ENCODE measurements at regions not wholly inside any gene's neighbourhood (a gene's known extent, or its start where the extent isn't known, plus 50 kb on each side); places are given as distances from the start of the nearest gene placed in this dataset.

DNA sequence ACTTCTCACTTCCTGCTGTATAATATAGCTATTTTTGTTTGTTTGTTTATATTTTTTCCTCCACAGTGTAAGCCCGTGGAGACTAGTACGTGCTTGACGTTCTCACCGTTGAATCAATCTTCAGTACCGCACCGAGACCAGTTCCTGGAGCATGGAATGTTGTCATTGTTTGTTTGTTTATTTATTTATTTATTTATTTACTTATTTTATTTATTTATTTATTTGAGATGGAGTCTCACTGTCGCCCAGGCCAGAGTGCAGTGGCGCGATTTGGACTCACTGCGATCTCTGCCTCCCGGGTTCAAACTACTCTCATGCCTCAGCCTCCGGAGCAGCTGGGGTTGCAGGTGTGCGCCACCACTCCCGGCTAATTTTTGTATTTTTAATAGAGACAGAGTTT lies 506.6 kb upstream of the TMEM132C start:
- H3K27me3 Mint-ChIP-seq: no peaks in the 10 kb centered on the region
- H3K36me3 Mint-ChIP-seq (ENCODE audit: insufficient read depth): peaks cover 2% of the 10 kb centered on the region
- peaks cover 21% of the 10 kb centered on the region for H3K9me3 Mint-ChIP-seq (ENCODE audit: low read depth)
- H3K4me1 Mint-ChIP-seq (ENCODE audit: low read depth): no peaks in the 10 kb centered on the region
- no peak overlapping the region for H3K27ac Mint-ChIP-seq
- no peak overlapping the region for H3K4me3 Mint-ChIP-seq (ENCODE audit: low read depth)
- TF ChIP-seq, protein P1, sequence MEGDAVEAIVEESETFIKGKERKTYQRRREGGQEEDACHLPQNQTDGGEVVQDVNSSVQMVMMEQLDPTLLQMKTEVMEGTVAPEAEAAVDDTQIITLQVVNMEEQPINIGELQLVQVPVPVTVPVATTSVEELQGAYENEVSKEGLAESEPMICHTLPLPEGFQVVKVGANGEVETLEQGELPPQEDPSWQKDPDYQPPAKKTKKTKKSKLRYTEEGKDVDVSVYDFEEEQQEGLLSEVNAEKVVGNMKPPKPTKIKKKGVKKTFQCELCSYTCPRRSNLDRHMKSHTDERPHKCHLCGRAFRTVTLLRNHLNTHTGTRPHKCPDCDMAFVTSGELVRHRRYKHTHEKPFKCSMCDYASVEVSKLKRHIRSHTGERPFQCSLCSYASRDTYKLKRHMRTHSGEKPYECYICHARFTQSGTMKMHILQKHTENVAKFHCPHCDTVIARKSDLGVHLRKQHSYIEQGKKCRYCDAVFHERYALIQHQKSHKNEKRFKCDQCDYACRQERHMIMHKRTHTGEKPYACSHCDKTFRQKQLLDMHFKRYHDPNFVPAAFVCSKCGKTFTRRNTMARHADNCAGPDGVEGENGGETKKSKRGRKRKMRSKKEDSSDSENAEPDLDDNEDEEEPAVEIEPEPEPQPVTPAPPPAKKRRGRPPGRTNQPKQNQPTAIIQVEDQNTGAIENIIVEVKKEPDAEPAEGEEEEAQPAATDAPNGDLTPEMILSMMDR (IDR thresholded peaks at IDR 0.05; ENCODE audit: unreplicated experiment): no peak
- no peak for DNase-seq (ENCODE audit: low spot score, unreplicated experiment)

DNA sequence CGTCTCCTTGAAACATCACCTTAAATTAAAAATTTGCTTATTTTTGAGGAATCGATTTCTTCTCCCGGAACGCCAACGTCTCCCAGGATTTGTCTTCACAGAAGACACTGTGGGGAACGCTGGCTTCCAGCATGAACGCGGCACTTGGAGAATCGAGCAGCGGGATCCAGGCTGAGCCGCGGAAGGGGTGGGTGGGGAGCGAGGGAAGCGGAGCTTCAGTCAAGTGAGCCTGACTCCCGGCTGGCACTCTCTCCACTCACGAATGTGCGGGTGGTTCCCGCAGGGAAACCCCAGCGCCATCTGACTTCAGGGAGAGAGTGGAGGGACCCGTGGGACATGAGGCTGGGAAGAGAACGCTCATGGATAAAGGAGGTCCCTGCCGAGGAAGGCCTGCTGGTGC lies 506.0 kb upstream of the TMEM132C start:
- TF ChIP-seq, protein P1 (IDR thresholded peaks at IDR 0.05; ENCODE audit: unreplicated experiment): no peak
- no peaks in the 10 kb centered on the region for H3K27me3 Mint-ChIP-seq
- no peaks in the 10 kb centered on the region for H3K4me1 Mint-ChIP-seq (ENCODE audit: low read depth)
- peaks cover 2% of the 10 kb centered on the region for H3K36me3 Mint-ChIP-seq (ENCODE audit: insufficient read depth)
- no peak overlapping the region for H3K4me3 Mint-ChIP-seq (ENCODE audit: low read depth)
- DNase-seq (ENCODE audit: low spot score, unreplicated experiment): no peak
- H3K9me3 Mint-ChIP-seq (ENCODE audit: low read depth): peaks cover 21% of the 10 kb centered on the region
- H3K27ac Mint-ChIP-seq: no peak overlapping the region

DNA sequence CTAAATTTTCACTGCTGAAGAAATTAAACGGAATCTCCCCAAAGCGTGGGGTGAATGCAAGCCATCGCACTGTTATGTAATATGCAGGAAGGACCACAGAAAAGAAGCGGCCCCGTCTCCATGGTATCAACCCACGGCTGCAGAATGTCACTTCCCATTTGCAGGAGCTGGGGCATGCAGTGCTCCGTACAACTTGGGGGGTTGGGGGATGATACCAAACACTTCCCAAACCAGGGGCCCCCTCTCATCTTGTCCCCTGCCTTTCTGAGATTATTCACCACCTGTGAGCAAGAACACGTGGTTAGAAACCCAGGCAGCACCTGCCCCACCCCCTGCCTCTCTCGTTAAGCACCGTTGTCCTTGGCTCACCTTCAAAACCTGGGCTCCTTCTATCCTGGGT lies 505.1 kb upstream of the TMEM132C start:
- Mint-ChIP-seq H3K27ac (no peak overlapping the region), H3K4me3 (ENCODE audit: low read depth) (no peak overlapping the region), H3K9me3 (ENCODE audit: low read depth) (peaks cover 12% of the 10 kb centered on the region), H3K36me3 (ENCODE audit: insufficient read depth) (peaks cover 2% of the 10 kb centered on the region), H3K27me3 (no peaks in the 10 kb centered on the region), H3K4me1 (ENCODE audit: low read depth) (no peaks in the 10 kb centered on the region)
- TF ChIP-seq, protein P1 (IDR thresholded peaks at IDR 0.05; ENCODE audit: unreplicated experiment): no peak
- DNase-seq (ENCODE audit: low spot score, unreplicated experiment): no peak

DNA sequence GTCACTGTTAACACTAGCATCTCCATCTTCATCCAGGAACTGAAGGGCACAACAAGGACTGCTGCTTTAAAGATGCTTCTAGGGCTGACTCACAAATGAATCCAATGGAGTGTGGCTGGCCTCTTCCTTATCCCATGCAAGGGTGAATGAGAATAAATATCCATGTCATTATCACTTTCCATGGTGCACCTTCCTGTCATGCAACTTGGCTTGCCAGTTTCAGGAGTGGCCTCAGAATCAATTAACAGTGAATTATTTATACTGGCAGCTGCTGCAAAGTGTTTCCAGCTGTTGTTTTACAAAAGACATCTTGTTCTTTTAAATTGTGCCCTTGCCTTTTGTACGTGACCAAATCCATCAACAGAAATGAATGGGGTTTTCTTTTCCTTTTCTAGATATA lies 499.3 kb upstream of the TMEM132C start:
- peaks cover 5% of the 10 kb centered on the region for H3K9me3 Mint-ChIP-seq (ENCODE audit: low read depth)
- H3K36me3 Mint-ChIP-seq (ENCODE audit: insufficient read depth): peaks cover 2% of the 10 kb centered on the region
- peaks cover 4% of the 10 kb centered on the region for H3K4me1 Mint-ChIP-seq (ENCODE audit: low read depth)
- no peak for DNase-seq (ENCODE audit: low spot score, unreplicated experiment)
- H3K27me3 Mint-ChIP-seq: peaks cover 4% of the 10 kb centered on the region
- no peak overlapping the region for H3K4me3 Mint-ChIP-seq (ENCODE audit: low read depth)
- TF ChIP-seq, protein P1 (IDR thresholded peaks at IDR 0.05; ENCODE audit: unreplicated experiment): no peak
- H3K27ac Mint-ChIP-seq: no peak overlapping the region

DNA sequence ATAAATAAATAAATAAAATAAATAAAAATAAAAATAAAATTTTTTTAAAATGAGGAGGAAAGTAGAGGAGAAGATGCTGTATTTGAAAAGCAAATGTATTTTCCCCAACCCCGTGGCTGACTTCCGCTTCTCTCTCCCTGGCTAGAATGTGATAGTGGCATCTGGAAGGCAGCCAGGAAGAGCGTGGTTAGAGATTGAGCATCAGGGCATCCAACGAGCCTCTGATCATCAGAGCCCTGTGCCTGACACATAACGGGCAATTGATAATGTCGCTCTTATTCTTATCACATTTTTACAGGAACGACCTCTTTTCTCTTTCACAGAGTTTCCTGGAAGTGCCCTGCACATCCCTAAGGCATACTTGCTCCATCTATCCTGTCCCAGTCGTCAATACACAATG lies 496.9 kb upstream of the TMEM132C start:
- Mint-ChIP-seq H3K27ac (no peak overlapping the region), H3K27me3 (peaks cover 6% of the 10 kb centered on the region), H3K9me3 (ENCODE audit: low read depth) (no peaks in the 10 kb centered on the region), H3K4me3 (ENCODE audit: low read depth) (no peak overlapping the region), H3K4me1 (ENCODE audit: low read depth) (peaks cover 4% of the 10 kb centered on the region), H3K36me3 (ENCODE audit: insufficient read depth) (no peaks in the 10 kb centered on the region)
- DNase-seq (ENCODE audit: low spot score, unreplicated experiment): no peak
- TF ChIP-seq, protein P1 (IDR thresholded peaks at IDR 0.05; ENCODE audit: unreplicated experiment): no peak

Measured in progenitor cell of endocrine pancreas (in vitro differentiated cells).